Vagina (tissue), 2 donors: ENCODE measurements at regions not wholly inside any gene's neighbourhood (a gene's known extent, or its start where the extent isn't known, plus 50 kb on each side); places are given as distances from the start of the nearest gene placed in this dataset.

Experiments used
- POLR2AphosphoS5 ChIP-seq, 2 donors: sonication (generic); formaldehyde crosslinking; IDR thresholded peaks; one replicate each; pipeline ENCODE4 v1.9.0; 2017; ENCODE audit warnings: antibody characterized with exemption in 2 of 2, mild to moderate bottlenecking in 2 of 2, low read depth in 1 of 2; ENCODE audit not compliant: insufficient read depth in 1 of 2
- TF ChIP-seq, protein P1 (sequence below), 3 experiments: fragments of 450-650 bp in 2 of 3; fragments of 200-600 bp in 1 of 3; sonication (generic) in 1 of 3; IDR thresholded peaks; one replicate each; pipeline ENCODE4 v1.5.1; 2017 to 2019; ENCODE audit warnings: antibody characterized with exemption in 3 of 3, mild to moderate bottlenecking in 2 of 3, moderate library complexity in 2 of 3

DNA sequence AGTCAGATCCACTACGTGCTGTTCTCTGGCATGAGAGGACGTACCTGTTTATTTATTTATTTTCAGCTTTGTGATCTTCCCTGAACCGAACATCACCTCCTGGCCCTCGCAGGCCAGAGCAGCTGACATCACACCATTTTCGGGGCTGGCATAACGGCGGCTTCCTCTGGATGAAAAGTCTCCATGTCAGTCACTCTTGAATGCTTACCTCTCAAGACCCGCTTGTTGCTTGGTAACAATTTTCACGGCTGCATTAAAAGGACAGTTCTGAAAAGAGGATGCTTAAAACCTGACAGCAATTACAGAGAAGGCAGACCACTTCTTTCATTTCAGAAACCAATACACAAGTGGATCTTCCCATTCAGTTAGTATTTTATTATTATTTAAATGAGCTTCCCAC lies 159.8 kb upstream of the CDH4 start:
- TF ChIP-seq, protein P1, sequence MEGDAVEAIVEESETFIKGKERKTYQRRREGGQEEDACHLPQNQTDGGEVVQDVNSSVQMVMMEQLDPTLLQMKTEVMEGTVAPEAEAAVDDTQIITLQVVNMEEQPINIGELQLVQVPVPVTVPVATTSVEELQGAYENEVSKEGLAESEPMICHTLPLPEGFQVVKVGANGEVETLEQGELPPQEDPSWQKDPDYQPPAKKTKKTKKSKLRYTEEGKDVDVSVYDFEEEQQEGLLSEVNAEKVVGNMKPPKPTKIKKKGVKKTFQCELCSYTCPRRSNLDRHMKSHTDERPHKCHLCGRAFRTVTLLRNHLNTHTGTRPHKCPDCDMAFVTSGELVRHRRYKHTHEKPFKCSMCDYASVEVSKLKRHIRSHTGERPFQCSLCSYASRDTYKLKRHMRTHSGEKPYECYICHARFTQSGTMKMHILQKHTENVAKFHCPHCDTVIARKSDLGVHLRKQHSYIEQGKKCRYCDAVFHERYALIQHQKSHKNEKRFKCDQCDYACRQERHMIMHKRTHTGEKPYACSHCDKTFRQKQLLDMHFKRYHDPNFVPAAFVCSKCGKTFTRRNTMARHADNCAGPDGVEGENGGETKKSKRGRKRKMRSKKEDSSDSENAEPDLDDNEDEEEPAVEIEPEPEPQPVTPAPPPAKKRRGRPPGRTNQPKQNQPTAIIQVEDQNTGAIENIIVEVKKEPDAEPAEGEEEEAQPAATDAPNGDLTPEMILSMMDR (IDR thresholded peaks at IDR 0.05) = no peak
- TF ChIP-seq POLR2AphosphoS5 (IDR thresholded peaks at IDR 0.05; ENCODE audit: insufficient read depth in 1 of 2, low read depth in 1 of 2) = no peak
